ENCODE measurements at regions not wholly inside any gene's neighbourhood (a gene's known extent, or its start where the extent isn't known, plus 50 kb on each side); places are given as distances from the start of the nearest gene placed in this dataset.

DNA sequence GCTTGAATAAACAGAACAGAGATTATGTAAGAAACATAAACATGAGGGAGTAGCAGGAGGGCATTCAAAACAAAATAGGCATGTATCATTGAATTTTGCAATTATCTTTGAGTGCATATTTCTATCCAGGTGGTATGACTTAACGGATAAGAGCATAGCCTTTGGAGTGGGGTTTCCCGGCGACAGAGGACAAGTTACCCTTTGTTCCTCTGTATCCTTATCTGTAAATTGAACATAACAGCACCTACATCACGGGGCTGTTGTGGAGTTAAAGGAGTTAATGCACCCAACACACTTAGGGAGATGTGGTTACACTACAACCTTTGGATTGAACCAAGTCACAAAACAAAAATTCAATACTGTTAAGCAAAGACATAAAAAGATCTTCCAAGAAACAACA lies 314.6 kb upstream of the KIF2A start:
- TF ChIP-seq, protein P1, sequence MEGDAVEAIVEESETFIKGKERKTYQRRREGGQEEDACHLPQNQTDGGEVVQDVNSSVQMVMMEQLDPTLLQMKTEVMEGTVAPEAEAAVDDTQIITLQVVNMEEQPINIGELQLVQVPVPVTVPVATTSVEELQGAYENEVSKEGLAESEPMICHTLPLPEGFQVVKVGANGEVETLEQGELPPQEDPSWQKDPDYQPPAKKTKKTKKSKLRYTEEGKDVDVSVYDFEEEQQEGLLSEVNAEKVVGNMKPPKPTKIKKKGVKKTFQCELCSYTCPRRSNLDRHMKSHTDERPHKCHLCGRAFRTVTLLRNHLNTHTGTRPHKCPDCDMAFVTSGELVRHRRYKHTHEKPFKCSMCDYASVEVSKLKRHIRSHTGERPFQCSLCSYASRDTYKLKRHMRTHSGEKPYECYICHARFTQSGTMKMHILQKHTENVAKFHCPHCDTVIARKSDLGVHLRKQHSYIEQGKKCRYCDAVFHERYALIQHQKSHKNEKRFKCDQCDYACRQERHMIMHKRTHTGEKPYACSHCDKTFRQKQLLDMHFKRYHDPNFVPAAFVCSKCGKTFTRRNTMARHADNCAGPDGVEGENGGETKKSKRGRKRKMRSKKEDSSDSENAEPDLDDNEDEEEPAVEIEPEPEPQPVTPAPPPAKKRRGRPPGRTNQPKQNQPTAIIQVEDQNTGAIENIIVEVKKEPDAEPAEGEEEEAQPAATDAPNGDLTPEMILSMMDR (IDR thresholded peaks at IDR 0.05 in 4 of 5, conservative IDR thresholded peaks at IDR 0.05 in 1 of 5) = no peak
- TF ChIP-seq POLR2A (IDR thresholded peaks at IDR 0.05) = no peak

Data from gastrocnemius medialis (tissue), 4 donors.